GM18858 (cell line): ENCODE measurements at regions not wholly inside any gene's neighbourhood (a gene's known extent, or its start where the extent isn't known, plus 50 kb on each side); places are given as distances from the start of the nearest gene placed in this dataset.

Experiments used
- ATAC-seq: cut with Tn5 transposase; IDR thresholded peaks from one replicate; pipeline ENCODE4 v1.9.1; 2021; ENCODE audit not compliant: unreplicated experiment

- no peak for ATAC-seq
These were observed 281.1 kb upstream of the GRIP1 start for GRCh38 chr12:66960006-66960405.

- no peak for ATAC-seq
These were observed 282.1 kb upstream of the GRIP1 start for GRCh38 chr12:66960704-66961690.

GRCh38 chr12:66962290-66962689, 283.4 kb upstream of the GRIP1 start:
- no peak for ATAC-seq

GRCh38 chr12:66963901-66964300, 285.0 kb upstream of the GRIP1 start:
- ATAC-seq, result no peak

- ATAC-seq, result no peak
These were observed 285.8 kb upstream of the GRIP1 start for GRCh38 chr12:66964629-66965028.

GRCh38 chr12:66965621-66966020, 286.7 kb upstream of the GRIP1 start:
- no peak for ATAC-seq

GRCh38 chr12:66971816-66972215, 292.9 kb upstream of the GRIP1 start:
- no peak for ATAC-seq

GRCh38 chr12:66976526-66976925, 292.6 kb upstream of the CAND1 start:
- ATAC-seq, result no peak

- no peak for ATAC-seq
These were observed 290.4 kb upstream of the CAND1 start for GRCh38 chr12:66978802-66979201.

GRCh38 chr12:66979251-66979650, 289.9 kb upstream of the CAND1 start:
- ATAC-seq, result no peak

- no peak for ATAC-seq
These were observed 285.1 kb upstream of the CAND1 start for GRCh38 chr12:66984077-66984476.

- ATAC-seq, result no peak
These were observed 284.2 kb upstream of the CAND1 start for GRCh38 chr12:66984962-66985361.

GRCh38 chr12:66999141-66999540, 270.0 kb upstream of the CAND1 start:
- ATAC-seq, result no peak

- no peak for ATAC-seq
These were observed 267.9 kb upstream of the CAND1 start for GRCh38 chr12:67001251-67001650.

- ATAC-seq, result no peak
These were observed 266.4 kb upstream of the CAND1 start for GRCh38 chr12:67002720-67003119.

- ATAC-seq, result no peak
These were observed 262.5 kb upstream of the CAND1 start for GRCh38 chr12:67006610-67007009.

GRCh38 chr12:67014642-67015041, 254.5 kb upstream of the CAND1 start:
- no peak for ATAC-seq

- ATAC-seq, result no peak
These were observed 251.1 kb upstream of the CAND1 start for GRCh38 chr12:67018105-67018504.

GRCh38 chr12:67019070-67019469, 250.1 kb upstream of the CAND1 start:
- ATAC-seq, result no peak

- ATAC-seq, result peak; percentile 65
These were observed 243.5 kb upstream of the CAND1 start for GRCh38 chr12:67025543-67026114.

- no peak for ATAC-seq
These were observed 242.5 kb upstream of the CAND1 start for GRCh38 chr12:67026487-67027246.

- ATAC-seq, result no peak
These were observed 240.6 kb upstream of the CAND1 start for GRCh38 chr12:67028529-67028928.
